ENCODE measurements at regions not wholly inside any gene's neighbourhood (a gene's known extent, or its start where the extent isn't known, plus 50 kb on each side); places are given as distances from the start of the nearest gene placed in this dataset.
"Not testable (repeated sequence)": the region's sequence is repeated elsewhere in the genome, so short reads cannot be mapped to it uniquely, and the experiment has no call there.

DNA sequence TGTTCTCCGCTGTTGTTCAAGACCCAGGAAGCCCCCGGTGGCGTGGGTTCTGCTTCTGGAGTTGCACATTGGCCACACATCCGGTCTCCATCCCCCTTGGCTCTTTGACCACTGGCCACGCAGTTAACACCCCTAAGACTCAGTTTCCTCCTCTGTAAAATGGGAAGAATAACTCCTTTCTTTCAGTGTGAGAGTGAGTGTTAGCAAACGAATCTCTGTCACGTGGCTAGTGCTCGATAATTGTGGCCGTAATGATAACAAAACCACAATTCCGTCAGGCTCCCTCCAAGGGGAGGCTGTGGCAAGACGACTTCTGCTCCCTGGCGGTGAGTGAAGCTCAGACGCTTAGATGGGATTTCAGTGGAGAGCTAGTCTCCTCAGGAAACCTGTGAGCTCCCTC, 315.2 kb upstream of the B3GAT1 start:
- DNase-seq (ENCODE audit: low read depth in 3 of 3), result no peak

DNA sequence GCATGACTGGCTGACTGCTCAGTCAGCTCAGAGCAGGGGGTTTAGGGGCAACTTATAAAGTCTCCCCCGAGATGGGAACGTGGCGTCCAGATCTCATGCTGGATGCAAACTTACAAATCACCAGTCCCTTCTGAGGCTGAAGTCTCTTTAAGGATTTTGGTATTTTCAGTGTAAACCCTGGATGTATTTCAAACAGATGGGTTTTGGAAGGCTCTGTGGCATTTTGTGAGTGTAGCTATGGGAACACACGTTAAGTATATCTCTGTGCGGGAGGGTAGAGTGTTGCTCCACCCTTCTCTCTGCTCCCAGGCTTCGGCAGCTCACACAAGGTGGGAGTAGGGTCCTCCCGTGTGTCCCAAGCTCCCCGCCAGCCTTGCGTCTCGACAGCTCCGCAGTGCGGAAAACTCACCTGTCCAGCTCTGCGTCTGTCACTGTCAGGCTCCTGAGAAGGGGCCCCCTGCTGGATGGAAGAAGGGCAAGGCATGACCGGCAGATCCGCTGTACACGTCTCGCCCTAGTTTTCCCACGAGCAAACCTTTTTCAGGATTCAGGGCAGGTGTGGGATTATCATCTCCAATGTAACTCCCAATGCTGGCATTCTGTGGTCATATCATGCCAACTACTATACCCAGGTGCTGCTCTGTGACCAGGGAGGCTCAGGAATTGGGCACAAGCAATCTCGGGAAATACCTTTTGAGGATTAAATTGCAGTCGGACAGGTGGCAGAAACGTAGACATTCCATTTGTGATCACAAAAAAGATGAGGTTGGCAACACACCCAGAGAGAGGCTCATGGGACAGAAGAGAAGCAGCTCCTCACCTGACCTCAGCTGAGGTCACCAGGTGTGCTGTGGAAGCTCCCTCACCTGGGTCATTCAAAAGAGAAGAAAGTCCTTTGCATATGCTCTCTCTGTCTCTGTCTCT, 313.9 kb upstream of the B3GAT1 start:
- DNase-seq (ENCODE audit: low read depth in 3 of 3), result no peak

DNA sequence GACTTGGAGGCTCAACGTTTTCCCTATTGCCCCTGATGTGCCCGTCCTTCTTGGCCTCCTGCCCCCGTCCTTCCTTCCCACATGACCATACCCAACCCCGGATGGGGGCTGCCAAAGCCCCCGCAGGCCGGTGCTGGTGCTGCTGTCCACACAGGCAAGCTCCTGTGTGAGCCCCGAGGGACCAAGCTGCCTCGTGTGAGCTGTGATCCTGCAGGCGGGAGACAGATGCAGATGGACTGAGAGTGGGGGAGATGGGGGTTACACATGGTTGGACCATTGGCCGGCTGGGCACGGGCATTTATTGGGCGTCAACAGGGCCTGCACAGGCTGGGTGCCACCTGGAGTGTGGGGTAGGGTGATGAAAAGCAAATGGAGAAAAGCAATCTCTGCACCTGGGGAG, 313.2 kb upstream of the B3GAT1 start:
- DNase-seq (ENCODE audit: low read depth in 3 of 3), result no peak

DNA sequence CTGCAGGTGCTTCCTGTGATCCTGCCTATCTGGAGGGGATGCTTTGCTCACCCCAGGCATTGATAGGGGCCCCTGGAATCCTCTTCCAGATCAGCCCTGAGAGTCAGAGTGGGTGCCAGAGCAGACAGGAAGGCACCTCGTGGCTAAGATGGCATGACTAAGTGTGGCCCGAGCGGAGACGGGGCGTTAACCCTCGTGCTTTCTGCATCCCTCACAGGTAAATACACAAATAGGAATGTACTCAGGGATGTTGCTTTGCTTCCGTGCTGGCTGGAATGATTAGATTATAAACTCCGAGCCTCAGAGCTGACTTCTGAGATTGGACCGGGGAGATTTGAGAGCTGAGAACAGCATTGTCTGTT, 312.7 kb upstream of the B3GAT1 start:
- DNase-seq (ENCODE audit: low read depth in 3 of 3), result no peak

DNA sequence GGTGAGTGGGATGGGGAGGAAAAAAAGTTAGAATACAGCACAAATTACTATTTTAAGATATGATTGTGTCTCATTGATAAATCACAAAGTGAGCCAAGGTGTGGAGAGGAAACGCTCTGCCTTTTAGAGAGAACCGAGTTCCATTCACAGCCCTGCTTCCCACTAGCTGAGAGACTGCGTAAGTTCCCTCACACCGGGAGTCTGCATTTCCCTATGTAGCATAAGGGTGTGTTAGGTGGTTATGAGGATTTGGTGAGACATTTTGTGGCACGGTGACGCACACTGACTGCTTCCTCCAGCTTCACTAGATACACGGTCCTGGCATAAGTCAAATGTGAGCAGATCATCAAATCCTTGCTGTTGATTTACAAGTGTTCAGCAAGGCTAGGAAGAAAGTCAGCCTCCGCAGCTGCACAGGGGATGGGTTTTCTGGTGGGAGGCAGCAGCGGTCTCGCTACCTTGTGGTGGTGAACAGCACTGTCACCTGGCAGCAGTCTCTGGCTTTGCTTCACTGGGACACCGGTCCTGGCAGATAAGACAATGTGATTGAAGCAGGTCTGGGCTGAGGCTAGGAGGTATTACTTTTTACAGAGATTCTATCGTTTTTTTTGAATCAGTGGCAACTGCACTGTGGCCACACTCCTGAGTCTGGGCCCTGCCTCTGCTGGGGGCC, 312.2 kb upstream of the B3GAT1 start:
- no peak for DNase-seq (ENCODE audit: low read depth in 3 of 3)

DNA sequence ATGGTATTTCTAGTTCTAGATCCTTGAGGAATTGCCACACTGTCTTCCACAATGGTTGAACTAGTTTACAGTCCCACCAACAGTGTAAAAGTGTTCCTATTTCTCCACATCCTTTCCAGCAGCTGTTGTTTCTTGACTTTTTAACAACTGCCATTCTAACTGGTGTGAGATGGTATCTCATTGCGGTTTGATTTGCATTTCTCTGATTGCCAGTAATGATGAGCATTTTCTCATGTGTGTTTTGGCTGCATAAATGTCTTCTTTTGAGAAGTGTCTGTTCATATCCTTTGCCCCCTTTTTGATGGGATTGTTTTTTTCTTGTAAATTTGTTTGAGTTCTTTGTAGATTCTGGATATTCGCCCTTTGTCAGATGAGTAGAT, 308.6 kb upstream of the B3GAT1 start:
- not testable (repeated sequence) for DNase-seq (ENCODE audit: low read depth in 3 of 3)

DNA sequence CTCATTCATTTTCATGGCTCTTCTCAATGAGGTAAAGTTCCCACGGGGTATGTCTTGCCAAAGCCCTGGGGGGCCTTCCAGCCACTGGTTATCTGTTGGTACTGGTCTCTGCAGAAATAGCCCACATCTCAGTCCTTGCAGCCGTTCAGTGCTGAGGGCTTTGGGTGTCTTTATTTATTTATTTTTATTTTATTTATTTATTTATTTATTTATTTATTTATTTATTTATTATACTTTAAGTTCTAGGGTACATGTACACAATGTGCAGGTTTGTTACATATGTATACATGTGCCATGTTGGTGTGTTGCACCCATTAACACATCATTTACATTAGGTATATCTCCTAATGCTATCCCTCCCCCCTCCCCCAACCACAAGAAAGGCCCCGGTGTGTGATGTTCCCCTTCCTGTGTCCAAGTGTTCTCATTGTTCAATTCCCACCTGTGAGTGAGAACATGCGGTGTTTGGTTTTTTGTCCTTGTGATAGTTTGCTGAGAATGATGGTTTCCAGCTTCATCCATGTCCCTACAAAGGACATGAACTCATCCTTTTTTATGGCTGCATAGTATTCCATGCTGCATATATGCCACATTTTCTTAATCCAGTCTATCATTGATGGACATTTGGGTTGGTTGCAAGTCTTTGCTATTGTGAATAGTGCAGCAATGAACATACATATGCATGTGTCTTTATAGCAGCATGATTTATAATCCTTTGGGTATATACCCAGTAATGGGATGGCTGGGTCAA, 308.1 kb upstream of the B3GAT1 start:
- not testable (repeated sequence) for DNase-seq (ENCODE audit: low read depth in 3 of 3)

DNA sequence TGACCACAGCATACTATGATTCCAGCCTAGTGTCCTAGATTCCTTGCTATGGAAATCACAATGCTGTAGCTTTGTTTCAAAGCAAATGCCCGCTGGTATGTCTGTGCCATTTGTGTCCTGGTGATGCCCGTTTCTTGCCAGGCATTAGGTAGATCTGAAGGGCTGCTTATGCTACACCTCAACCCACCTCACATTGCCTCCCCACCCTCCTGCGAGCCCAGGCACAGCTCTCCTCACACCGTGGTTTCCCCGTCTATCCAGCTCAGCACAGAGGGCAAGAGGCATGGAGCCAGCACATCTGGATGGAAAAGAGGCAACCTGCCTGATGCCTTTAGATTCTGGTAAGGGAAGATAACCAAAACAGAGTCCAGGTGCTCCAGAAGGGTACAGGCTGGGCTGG, 307.4 kb upstream of the B3GAT1 start:
- DNase-seq (ENCODE audit: low read depth in 3 of 3), result no peak

DNA sequence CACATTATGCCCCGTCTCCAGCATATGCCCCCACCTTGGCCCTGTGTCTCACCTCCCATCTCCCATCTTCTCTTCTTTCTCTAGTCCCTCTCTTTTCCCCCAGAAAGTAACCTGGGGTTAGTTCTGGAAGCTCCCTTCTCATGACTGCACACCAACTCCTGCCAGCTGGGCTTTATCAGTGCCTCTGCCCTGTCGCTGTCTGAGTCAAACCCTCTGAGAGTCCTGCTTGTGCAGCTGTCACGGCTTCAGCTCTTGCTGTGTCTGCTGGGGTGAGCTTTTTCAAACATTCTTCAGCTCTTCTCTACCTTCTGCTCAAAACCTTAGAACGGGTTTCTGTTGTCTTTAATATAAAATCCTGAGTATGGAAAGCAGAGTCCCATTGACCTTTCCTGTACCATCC, 304.5 kb upstream of the B3GAT1 start:
- no peak for DNase-seq (ENCODE audit: low read depth in 3 of 3)

DNA sequence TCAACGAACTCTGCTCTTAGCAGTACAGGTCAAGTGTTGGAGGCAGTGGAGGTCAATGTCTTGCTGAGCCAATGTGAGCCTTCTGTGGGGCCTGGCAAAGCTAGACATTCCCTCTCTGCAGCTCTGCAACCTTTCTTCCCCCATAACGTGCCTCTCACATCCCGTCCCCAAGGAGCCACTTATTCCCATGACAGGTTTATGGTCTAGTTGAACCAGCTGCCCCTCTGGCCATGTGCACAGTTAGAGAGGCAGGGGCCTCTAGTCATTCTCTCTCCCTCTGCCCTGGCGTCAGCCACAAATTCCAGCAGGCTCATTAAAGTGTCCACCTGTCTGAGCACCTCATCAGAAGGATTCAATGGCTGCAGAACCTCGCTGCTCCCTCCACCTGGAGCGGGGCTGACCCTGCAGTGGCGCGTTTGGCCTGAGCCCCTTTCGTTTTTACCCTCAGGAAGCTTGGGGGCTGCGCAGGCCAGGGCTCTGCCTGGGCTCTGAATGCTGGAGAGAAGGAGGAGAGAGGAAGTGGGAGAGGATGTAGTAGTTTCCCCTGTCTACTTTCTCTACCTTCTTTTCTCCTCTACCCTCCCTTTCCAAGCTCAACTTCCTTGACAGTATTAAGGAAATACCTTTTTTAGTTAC, 302.1 kb upstream of the B3GAT1 start:
- no peak for DNase-seq (ENCODE audit: low read depth in 3 of 3)

DNA sequence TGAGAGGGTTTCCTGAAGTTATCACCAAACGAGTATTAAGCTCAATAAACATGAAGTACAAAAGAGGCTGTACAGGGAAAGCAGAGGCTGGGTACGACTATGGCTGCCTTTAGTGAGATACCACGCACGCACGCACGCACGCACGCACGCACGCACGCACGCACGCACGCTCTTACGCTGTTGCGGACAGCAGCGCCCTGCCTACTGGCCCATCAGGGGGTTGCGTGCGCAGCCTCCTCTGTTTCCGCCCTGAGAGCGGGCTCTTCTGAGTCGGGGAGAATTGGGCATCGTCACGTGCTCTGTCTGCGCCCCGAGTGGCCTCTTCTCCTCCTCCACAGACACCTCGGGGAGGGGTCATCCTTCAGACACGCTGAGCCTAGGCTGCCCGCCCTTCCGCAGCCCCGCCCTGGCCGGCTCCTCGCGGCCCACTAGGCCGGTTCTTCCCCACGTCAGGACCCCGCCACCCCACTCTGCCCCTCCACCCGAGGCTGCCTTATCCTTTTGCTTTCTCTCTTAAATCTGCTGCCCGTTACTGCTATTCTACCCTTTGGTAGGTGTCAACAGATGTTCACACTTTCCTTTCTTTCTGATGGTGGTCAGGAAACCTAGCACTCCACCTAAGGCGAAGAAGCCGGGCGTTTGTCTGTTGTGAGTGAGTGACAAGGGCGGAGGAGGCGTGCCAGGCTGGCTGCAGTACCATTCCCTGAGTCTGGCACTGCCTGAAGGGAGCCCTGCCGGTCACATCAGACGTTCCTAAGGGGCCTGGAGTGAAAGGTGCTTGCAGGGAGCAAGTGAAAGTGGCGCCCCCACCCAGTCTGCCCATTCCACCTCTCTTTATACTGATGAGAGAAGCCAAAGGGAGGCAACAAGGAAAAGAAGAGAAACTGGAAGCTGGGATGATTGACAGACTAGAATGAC, 300.4 kb upstream of the B3GAT1 start:
- DNase-seq (ENCODE audit: low read depth in 3 of 3), result no peak

DNA sequence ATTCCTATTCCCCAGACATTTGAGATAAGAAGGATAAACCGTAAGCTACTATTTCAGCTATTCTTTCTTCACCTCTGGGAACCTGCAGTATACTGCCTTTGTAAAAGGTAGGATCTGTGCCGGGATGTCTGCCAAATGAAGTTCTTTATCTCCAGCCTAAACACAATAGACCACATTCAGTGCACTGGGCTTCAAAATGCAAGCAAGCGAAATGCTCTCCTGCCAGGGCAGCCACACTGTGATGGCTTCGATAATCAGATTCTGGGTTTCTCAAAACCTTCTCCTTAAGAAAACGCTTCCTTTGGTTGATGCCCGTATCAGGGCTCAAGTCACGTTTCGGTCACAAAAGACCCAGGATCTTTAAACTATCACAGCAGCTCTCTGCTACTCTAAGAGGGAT, 299.5 kb upstream of the B3GAT1 start:
- no peak for DNase-seq (ENCODE audit: low read depth in 3 of 3)

DNA sequence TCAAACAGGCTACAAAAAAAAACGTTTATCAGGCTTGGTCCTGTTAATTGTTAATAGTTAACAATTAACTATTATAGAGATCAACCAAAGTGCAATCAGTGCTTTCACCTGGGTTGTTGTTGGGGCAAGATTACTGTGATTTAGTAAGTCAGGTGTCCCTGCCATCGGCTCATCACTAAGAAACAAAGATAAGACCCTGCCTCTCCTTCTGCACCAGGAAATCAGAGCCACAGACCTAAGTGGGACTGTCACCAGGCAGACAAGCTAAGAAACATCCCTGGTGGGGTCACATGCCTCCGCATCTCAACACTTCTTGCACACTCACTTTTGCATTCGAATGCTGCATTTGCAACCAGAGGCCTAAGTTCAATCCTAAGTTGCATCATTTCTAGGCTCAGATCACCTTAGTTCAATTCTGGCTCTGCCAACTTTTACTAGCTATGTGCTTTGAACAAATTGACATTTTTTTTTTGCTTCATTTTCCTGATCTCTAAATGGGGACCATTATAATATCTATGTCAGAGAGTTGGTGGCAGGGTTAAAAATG, 298.9 kb upstream of the B3GAT1 start:
- no peak for DNase-seq (ENCODE audit: low read depth in 3 of 3)

DNA sequence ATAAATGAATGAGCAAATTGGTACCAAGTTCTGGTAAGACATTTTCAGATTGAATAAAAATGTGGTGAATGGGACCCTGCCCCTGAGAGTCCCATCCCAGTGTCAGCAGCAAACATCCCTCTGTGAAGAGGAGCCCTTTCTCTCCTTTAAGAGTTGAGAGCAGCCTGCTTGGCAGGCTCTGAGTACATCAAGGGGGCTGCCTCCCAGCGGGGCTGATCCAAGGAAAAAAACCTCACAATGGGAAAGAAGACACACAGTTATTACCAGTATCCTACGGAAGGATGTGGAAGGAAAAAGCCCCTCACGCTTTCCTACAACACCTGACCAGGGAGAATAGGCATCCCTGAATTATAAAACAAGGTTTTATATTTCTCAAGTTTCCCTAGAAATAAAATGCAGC, 293.8 kb upstream of the B3GAT1 start:
- no peak for DNase-seq (ENCODE audit: low read depth in 3 of 3)

DNA sequence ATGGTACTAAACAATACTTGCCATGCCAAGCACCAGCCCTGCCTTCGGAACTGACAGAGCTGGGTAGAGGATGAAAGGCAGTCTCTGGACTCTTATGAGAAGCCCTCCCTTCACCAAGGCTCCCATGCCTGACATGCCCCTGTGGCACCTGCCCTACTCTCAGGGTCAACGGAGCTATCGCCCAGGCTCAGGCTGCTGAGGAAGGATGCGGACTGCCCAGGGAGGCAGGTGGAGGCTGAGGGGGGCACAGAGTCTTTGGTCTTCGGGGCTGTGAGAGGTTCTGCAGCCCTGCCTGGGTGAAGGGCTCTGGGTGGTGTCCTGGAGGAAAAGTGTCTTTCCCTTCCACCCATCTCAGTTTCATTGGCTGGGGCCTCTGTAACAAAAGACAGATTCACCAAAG, 290.8 kb upstream of the B3GAT1 start:
- no peak for DNase-seq (ENCODE audit: low read depth in 3 of 3)

DNA sequence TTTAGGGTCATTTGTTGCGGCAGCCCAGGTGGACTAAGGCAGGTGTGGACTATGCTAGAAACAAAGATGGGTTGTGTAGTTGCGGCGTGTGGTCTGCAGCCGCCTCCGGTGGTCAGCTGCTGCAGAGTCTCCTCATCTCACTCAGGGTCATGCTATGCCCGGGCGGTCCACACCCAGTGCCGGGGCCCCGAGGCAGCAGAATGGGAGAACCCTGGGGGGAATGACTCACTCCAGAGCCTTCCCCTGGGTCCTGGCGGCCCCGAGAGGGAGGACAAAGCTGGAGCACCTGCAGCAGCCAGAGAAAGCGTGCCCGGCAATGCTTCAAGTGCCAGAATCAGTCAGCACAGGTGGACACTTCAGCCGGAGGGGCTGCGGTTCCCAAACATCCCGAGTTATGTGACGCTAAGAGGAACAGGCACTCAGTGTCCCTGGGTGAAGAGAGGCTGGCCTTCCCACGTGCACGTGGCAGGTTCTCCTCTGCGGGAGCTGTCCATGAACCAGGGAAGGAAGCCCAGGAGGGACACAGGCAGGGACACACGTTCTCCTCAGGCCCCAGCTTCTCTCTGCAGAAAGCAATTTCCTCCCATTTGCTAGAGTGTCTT, 289.6 kb upstream of the B3GAT1 start:
- no peak for DNase-seq (ENCODE audit: low read depth in 3 of 3)

DNA sequence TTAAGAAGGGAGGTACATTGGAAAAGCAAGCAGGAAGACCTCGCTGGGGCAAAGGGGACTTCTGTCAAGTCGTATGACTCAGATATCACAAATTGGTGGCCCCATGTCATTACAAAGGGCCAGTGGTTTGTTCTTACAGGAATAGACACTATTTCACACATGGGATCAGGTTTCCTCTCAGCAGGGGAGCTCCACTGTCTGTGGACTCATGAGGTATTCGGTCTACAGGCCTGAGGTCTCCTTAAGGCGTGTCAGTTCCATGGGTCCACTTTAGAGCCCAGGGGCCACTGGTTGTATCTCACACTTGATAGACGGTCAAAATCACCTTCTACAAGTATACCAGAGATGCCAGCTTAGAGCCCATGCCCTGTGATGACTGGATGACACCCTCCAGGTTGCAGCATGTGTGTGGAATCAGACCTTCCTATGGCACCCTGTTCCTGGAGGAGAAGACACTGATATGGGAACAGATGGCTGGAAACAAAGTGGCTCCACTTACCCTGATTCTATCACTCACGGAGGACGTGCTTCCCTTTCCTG, 288.1 kb upstream of the B3GAT1 start:
- no peak for DNase-seq (ENCODE audit: low read depth in 3 of 3)

DNA sequence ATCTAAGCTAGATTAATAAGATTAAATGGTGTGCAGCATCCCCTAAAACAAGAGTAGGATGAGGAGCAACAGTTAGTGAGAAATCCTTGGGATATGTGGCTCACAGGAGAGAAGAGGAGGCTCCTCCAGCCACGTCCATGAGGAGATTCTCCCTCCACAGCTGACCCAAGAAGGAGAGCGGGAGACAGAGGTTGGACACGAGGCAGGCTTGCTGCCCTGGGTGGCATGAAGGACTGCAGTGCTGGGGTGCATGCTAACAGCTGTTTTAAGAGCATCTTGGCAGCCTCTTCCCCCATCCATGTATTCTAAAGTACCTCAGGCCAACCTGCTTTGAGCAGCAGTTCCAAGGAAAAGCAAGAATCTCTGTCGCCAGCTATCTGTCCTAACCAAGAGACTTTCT, 284.4 kb upstream of the B3GAT1 start:
- no peak for DNase-seq (ENCODE audit: low read depth in 3 of 3)

DNA sequence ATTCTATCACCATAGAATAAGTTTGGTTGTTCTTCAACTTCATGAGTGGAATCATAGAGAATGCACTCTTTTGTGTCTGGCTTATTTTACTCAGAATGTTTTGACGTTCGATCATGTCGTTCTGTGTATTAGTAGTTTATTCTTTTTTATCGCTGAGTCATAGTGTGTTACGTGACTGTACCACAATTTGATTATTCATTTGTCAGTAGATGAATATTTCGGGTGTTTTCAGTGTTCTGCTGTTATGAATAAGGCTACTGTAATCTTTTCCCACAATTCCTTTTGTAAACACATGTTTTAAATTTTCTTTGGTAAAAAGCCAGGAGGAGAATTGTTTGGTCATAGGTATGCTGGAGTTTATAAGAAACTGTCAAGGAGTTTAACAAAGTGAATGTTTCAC, 279.9 kb upstream of the B3GAT1 start:
- no peak for DNase-seq (ENCODE audit: low read depth in 3 of 3)

DNA sequence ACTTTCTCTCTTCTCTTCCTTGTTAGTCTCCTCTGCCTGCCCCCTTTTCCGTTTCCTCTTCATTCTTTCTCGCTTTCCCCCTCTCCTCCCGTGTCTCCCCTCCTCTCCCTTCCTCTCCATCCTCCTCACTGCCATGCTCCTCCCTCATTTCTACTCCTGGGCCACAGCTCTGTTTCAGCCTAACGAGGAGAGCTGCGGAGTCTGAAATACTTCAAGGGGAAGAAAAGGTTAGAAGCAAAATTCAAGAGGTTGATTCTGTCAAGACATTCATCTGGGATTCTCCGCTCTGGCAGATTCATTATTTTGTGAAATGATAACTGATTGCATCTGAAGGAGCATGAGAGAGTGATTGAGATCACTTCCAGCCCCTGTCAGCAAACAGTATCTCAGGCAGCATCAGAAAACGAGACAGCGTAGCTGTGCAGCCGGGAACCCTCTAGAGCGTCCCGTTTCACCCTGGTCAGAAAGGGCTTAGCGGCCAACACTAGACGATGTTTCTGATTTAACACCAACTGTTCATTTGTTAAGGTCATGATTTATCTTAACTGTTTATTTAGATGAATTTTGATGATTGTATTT, 279.3 kb upstream of the B3GAT1 start:
- DNase-seq (ENCODE audit: low read depth in 3 of 3), result no peak

All from stimulated activated CD4-positive, alpha-beta T cell treated with anti-CD3 and anti-CD28 coated beads, TNF-alpha, amount 100 ng/mL, for 4 hours (primary cell).